Colonic mucosa (tissue), 4 donors: ENCODE measurements at regions not wholly inside any gene's neighbourhood (a gene's known extent, or its start where the extent isn't known, plus 50 kb on each side); places are given as distances from the start of the nearest gene placed in this dataset.
"Not testable (repeated sequence)": the region's sequence is repeated elsewhere in the genome, so short reads cannot be mapped to it uniquely, and the experiment has no call there.

Experiments
- DNase-seq: peaks from one replicate; pipeline ENCODE4 v3.0.0-alpha.2; 2020
- H3K27ac ChIP-seq: fragments of 200-600 bp; one replicate; pipeline ENCODE4 v1.8.0; 2021
- H3K27me3 ChIP-seq: fragments of 200-600 bp; one replicate; pipeline ENCODE4 v1.8.0; 2021
- H3K36me3 ChIP-seq: fragments of 200-600 bp; one replicate; pipeline ENCODE4 v1.8.0; 2021
- H3K4me1 ChIP-seq: fragments of 200-600 bp; one replicate; pipeline ENCODE4 v1.8.0; 2021; ENCODE audit warnings: mild to moderate bottlenecking
- H3K4me3 ChIP-seq: fragments of 200-600 bp; one replicate; pipeline ENCODE4 v1.8.0; 2021
- H3K9ac ChIP-seq, 2 donors: one replicate each; pipeline ENCODE4 v1.7.0; 2013; ENCODE audit warnings: control low read depth in 2 of 2, low read depth in 2 of 2, low read length in 2 of 2
- H3K9me3 ChIP-seq: fragments of 200-600 bp; one replicate; pipeline ENCODE4 v1.8.0; 2021
- CTCF ChIP-seq: fragments of 200-600 bp; IDR thresholded peaks from one replicate; pipeline ENCODE4 v1.8.0; 2022; ENCODE audit warnings: antibody characterized with exemption, mild to moderate bottlenecking
- intact Hi-C: fragments of 100-400 bp; cut with DNase I; formaldehyde crosslinking; loops from one replicate; pipeline ENCODE4 v1.14.1; 2022
- donor health status: healthy.
- donor health status: DM: no; HTN: no; CAD: no.
- donor health status: DM: no; HTN: no; CAD: no.

DNA sequence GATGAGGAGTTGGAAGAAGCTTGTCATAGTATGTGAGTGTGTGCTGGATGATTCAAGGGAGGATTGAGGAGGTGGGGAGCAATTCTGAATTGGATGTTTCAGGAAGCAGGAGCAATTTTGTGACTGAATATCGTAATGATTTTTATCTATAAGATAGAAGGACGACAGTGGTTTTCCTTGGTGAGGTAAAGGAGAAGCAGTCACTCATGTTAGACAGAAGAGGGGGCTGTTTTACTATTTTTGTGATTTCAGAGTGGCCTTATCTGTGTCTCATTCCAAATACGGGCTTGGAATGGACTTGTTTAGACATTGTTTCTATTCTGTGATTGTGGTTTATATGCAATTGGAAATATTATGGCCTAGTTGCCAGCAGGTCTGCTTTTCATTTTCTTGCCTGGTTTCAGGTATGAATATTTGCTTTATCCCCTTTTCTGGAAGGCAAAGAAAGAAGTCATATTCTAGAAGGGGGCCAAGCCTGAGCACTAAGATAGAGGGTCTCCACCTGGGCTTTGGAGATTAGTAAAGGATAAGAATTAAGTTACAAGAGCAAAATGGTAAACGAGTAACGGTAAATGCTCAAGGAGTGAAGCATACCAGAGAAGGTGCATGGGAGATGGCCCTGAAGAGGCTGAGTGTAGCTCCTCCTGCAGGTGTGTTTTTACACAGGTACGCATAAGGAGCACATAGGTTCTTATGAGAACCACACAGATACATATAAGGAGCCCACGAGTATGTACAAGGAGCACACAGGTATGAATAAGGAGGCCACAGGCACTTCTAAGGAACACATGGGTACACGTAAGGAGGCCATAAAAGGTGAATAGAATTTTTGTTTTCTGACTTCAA is 124.6 kb upstream of the KCNAB1 start:
- TF ChIP-seq CTCF = no peak
- no peak overlapping the region for H3K4me3 ChIP-seq
- no peaks in the 10 kb centered on the region for H3K27me3 ChIP-seq
- no peaks in the 10 kb centered on the region for H3K4me1 ChIP-seq
- no peaks in the 10 kb centered on the region for H3K36me3 ChIP-seq
- intact Hi-C loops = no loop called here
- no peak overlapping the region for H3K9ac ChIP-seq
- DNase-seq = no peak
- H3K27ac ChIP-seq = no peak overlapping the region
- H3K9me3 ChIP-seq = no peaks in the 10 kb centered on the region

DNA sequence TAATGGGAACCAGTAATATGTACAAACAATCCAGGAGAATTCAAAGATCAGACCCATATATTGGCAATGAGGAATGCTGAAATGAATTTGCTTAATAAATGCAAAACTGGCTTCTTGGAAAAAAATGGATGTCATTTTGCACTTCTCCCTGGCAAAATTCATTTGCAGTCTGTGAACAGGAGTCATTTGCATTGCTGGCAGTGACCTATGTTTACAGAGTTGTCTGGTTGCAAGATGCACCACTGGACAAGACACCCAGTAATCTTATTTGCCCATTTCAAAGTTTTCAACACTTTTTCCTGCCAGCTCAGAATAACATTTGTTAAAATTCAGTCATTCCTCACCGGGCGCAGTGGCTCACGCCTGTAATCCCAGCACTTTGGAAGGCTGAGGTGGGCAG is 123.5 kb upstream of the KCNAB1 start:
- TF ChIP-seq CTCF = no peak
- Histone ChIP-seq H3K9ac (no peak overlapping the region), H3K4me1 (no peaks in the 10 kb centered on the region), H3K36me3 (no peaks in the 10 kb centered on the region), H3K9me3 (no peaks in the 10 kb centered on the region), H3K27ac (no peak overlapping the region), H3K4me3 (no peak overlapping the region), H3K27me3 (no peaks in the 10 kb centered on the region)
- no peak for DNase-seq
- intact Hi-C loops = no loop called here

- H3K9ac ChIP-seq, H3K36me3 ChIP-seq, DNase-seq, intact Hi-C loops, H3K27ac ChIP-seq, H3K4me3 ChIP-seq, H3K9me3 ChIP-seq, H3K4me1 ChIP-seq, H3K27me3 ChIP-seq: not testable (repeated sequence)
These were observed 122.2 kb upstream of the KCNAB1 start for GRCh38 chr3:155998173-155998572.

DNA sequence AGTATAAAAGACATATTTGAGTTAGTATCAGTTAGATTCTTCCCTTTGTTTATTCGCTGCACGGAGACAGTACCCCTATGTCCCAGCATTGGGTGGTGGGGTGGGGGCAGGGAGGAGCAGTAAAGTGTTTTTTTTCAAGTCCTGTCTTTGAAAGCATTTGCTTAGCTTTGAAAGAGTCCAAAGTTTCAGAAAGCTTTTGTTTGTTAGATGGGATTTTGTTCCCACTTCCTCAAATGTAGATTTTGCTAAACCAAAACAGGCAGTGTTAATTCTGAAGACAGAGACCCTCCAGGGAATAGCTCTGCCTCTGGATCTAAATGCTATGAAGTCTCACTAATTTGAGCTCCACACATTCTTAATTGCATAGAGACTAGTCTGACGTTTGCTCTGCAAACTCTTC is 114.6 kb upstream of the KCNAB1 start:
- no peaks in the 10 kb centered on the region for H3K4me1 ChIP-seq
- no peaks in the 10 kb centered on the region for H3K36me3 ChIP-seq
- TF ChIP-seq CTCF = no peak
- intact Hi-C loops = no loop called here
- H3K9me3 ChIP-seq = no peaks in the 10 kb centered on the region
- no peaks in the 10 kb centered on the region for H3K27me3 ChIP-seq
- H3K4me3 ChIP-seq = no peak overlapping the region
- no peak overlapping the region for H3K9ac ChIP-seq
- no peak for DNase-seq
- no peak overlapping the region for H3K27ac ChIP-seq

DNA sequence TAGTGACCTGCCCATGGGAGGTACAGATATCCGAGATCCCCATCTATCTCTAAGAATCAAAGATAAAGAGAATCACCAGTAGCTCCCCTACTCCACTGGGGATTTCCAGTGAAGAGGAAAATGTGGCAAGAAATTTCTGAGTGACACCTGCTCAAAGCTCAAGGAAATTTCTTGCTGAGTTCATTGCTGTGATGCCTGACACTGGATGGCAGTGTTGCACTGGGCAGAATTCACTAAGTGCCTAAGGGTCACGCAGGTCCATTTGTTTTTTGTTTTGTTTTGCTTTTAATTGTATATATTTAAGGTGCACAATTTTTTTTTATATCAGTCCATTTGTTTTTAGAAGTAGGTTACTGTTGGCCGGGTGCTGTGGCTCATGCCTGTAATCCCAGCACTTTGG is 109.5 kb upstream of the KCNAB1 start:
- no peak for DNase-seq
- H3K36me3 ChIP-seq = no peaks in the 10 kb centered on the region
- intact Hi-C loops = no loop called here
- TF ChIP-seq CTCF = no peak
- no peaks in the 10 kb centered on the region for H3K4me1 ChIP-seq
- H3K9me3 ChIP-seq = no peaks in the 10 kb centered on the region
- no peak overlapping the region for H3K4me3 ChIP-seq
- no peaks in the 10 kb centered on the region for H3K27me3 ChIP-seq
- H3K27ac ChIP-seq = no peak overlapping the region
- H3K9ac ChIP-seq = no peak overlapping the region

DNA sequence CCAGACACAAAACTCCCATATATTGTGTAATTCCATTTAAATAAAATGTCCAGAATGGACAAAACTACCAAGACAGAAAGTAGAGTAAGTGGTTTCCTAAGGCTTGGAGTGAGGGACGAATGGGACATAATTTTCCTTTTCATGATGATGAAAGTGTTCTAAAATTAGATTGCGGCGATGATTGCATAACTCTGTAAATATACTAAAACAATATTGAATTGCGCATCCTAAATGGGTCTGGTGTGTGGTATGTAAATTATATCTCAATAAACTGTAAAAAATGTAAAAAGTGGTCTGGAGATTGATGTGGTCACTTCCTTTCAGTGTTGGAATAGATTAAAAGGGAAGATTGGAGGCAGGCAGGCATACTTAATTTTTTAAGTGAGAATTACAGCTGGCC is 105.9 kb upstream of the KCNAB1 start:
- no peaks in the 10 kb centered on the region for H3K9me3 ChIP-seq
- H3K36me3 ChIP-seq = no peaks in the 10 kb centered on the region
- intact Hi-C loops = no loop called here
- no peak overlapping the region for H3K4me3 ChIP-seq
- no peak for TF ChIP-seq CTCF
- DNase-seq = no peak
- H3K27me3 ChIP-seq = no peaks in the 10 kb centered on the region
- no peaks in the 10 kb centered on the region for H3K4me1 ChIP-seq
- H3K9ac ChIP-seq = no peak overlapping the region
- no peak overlapping the region for H3K27ac ChIP-seq
